ENCODE measurements at regions not wholly inside any gene's neighbourhood (a gene's known extent, or its start where the extent isn't known, plus 50 kb on each side); places are given as distances from the start of the nearest gene placed in this dataset.

DNA sequence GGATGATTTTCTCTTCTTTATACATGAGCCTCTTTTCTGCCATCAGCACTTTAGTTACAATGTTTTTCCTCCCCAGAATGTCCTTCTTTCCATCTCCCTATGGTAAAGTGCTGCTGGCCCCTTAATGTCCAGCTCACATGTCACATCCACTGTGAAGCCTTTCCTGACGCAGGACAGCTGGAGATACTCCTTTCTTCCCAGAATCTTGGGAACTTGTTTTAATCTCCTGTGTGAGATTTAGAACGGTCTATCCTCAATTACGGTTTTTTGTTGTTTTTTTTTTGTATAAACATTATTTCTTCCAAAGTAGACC, 147.7 kb upstream of the TSC22D2 start:
- H3K23ac ChIP-seq (ENCODE audit: insufficient read length) = no peak overlapping the region
- no peak overlapping the region for H3K4ac ChIP-seq (replicated peaks; ENCODE audit: insufficient read length, low read depth, low read length)
- FAIRE-seq (no peak), DNase-seq (ENCODE audit: low read depth in 1 of 2, low spot score in 2 of 2) (no peak)
- H2BK5ac ChIP-seq (ENCODE audit: low read depth, low read length) = no peak overlapping the region
- no peak overlapping the region for H3K14ac ChIP-seq (ENCODE audit: insufficient read length)
- no peak overlapping the region for H3K4me3 ChIP-seq (ENCODE audit: extremely low read depth in 1 of 4, insufficient read depth in 2 of 4, low read depth in 3 of 4, low read length in 4 of 4)
- no peak overlapping the region for H3K56ac ChIP-seq (replicated peaks; ENCODE audit: insufficient read length, low read depth, low read length)
- no peaks in the 10 kb centered on the region for H3K36me3 ChIP-seq (ENCODE audit: control insufficient read depth in 2 of 4, insufficient read depth in 4 of 4, low read length in 3 of 4)
- ChIA-PET POLR2A (ENCODE audit: partially characterized antibody) (no interaction called here), CTCF (ENCODE audit: partially characterized antibody) (interaction anchor here (0.7 to 3.0 kb wide), 5 partner anchors 12 to 80 kb away, joined by 3 to 10 read pairs (median 3); no protein-coding TSS in a partner anchor)
- H3K9ac ChIP-seq (replicated peaks in 1 of 4; ENCODE audit: extremely low read depth in 1 of 4, low read depth in 3 of 4, low read length in 3 of 4) = no peak overlapping the region
- H3K23me2 ChIP-seq (ENCODE audit: low read depth, low read length) = no peaks in the 10 kb centered on the region
- 92% methylated on average over 3 of the region's 3 CpGs; no CpG with 5 or more reads in 1 of the 2 experiments for WGBS, 2 experiments (ENCODE audit: extremely low coverage in 1 of 2, insufficient coverage in 1 of 2, insufficient read length in 1 of 2, insufficient replicate concordance in 2 of 2, low coverage in 1 of 2, low lambda C conversion rate in 2 of 2, missing lambda C conversion rate in 1 of 2)
- H4K5ac ChIP-seq (ENCODE audit: insufficient read length, low read depth, low read length) = no peak overlapping the region
- no peaks in the 10 kb centered on the region for H3K79me2 ChIP-seq (ENCODE audit: control insufficient read depth in 1 of 2, insufficient read depth in 2 of 2, low read length in 2 of 2)
- H4K91ac ChIP-seq (replicated peaks; ENCODE audit: insufficient read length, low read length) = no peak overlapping the region
- no peak overlapping the region for H3K27ac ChIP-seq (ENCODE audit: low read depth, low read length)
- no peak overlapping the region for H2BK20ac ChIP-seq (ENCODE audit: low read length)
- H3K9me3 ChIP-seq (ENCODE audit: insufficient read depth in 2 of 2, low read depth in 1 of 2, low read length in 1 of 2) = no peaks in the 10 kb centered on the region
- H2BK12ac ChIP-seq (ENCODE audit: low read depth, low read length) = no peak overlapping the region
- H4K20me1 ChIP-seq (replicated peaks in 1 of 2; ENCODE audit: control insufficient read depth in 1 of 2, insufficient read depth in 2 of 2, low read length in 2 of 2) = no peaks in the 10 kb centered on the region
- no peak overlapping the region for H2AK5ac ChIP-seq (ENCODE audit: low read depth, low read length)
- no peak overlapping the region for H2BK15ac ChIP-seq (ENCODE audit: low read length)
- H3K27me3 ChIP-seq (replicated peaks in 1 of 4; ENCODE audit: control insufficient read depth in 3 of 4, extremely low read depth in 1 of 4, insufficient read depth in 3 of 4, low read length in 3 of 4) = peaks cover 0 to 1% (median 0%) of the 10 kb centered on the region in 4 experiments; a peak in 1 of 7 replicates
- no peaks in the 10 kb centered on the region for H3K4me1 ChIP-seq (replicated peaks in 1 of 4; ENCODE audit: control insufficient read depth in 3 of 4, insufficient read depth in 4 of 4, low read length in 3 of 4)
- no peaks in the 10 kb centered on the region for H3K79me1 ChIP-seq (ENCODE audit: low read depth, low read length)
- no peak overlapping the region for H2AFZ ChIP-seq (ENCODE audit: low read length)
- no peak overlapping the region for H4K8ac ChIP-seq (ENCODE audit: extremely low read depth, insufficient read depth, low read length)
- H3K18ac ChIP-seq (ENCODE audit: extremely low read depth, low read length) = no peak overlapping the region
- H2BK120ac ChIP-seq (replicated peaks; ENCODE audit: low read depth, low read length) = no peak overlapping the region
- H3K4me2 ChIP-seq (ENCODE audit: insufficient read depth in 1 of 2, low read depth in 2 of 2, low read length in 2 of 2) = no peak overlapping the region
- TF ChIP-seq CTBP2 (IDR thresholded peaks at IDR 0.05; ENCODE audit: borderline replicate concordance, insufficient read depth, insufficient read length, low read length) (no peak), TAF7 (optimal IDR thresholded peaks at IDR 0.05; ENCODE audit: borderline replicate concordance, low read depth, low read length) (no peak), JUND (IDR thresholded peaks at IDR 0.05; ENCODE audit: low read length) (no peak), SIN3A (conservative IDR thresholded peaks at IDR 0.05 in 1 of 2, IDR thresholded peaks at IDR 0.05 in 1 of 2; ENCODE audit: low read depth in 1 of 2, low read length in 2 of 2) (no peak), SUZ12 (IDR thresholded peaks at IDR 0.05; ENCODE audit: low read length) (no peak), SRF (IDR thresholded peaks at IDR 0.05; ENCODE audit: low read depth, low read length) (no peak), ZNF274 (IDR thresholded peaks at IDR 0.05; ENCODE audit: borderline replicate concordance, extremely low read depth, low read length) (no peak), ASH2L (IDR thresholded peaks at IDR 0.05; ENCODE audit: low read length) (no peak), CBX8 (IDR thresholded peaks at IDR 0.05; ENCODE audit: borderline replicate concordance, low read depth, low read length) (no peak), HDAC2 (IDR thresholded peaks at IDR 0.05; ENCODE audit: borderline replicate concordance in 1 of 2, low read depth in 2 of 2, low read length in 2 of 2) (no peak), PHF8 (conservative IDR thresholded peaks at IDR 0.05; ENCODE audit: low read depth, low read length) (no peak), FOSL1 (IDR thresholded peaks at IDR 0.05; ENCODE audit: insufficient read depth, low read depth, low read length) (no peak), E2F6 (IDR thresholded peaks at IDR 0.05) (no peak)
- TF ChIP-seq, protein P1, sequence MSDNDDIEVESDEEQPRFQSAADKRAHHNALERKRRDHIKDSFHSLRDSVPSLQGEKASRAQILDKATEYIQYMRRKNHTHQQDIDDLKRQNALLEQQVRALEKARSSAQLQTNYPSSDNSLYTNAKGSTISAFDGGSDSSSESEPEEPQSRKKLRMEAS (IDR thresholded peaks at IDR 0.05) = no peak
